Astrocyte of the spinal cord (primary cell): ENCODE measurements at regions not wholly inside any gene's neighbourhood (a gene's known extent, or its start where the extent isn't known, plus 50 kb on each side); places are given as distances from the start of the nearest gene placed in this dataset.
"Not testable (repeated sequence)": the region's sequence is repeated elsewhere in the genome, so short reads cannot be mapped to it uniquely, and the experiment has no call there.

ENCODE experiments used
- DNase-seq: peaks from one replicate; pipeline ENCODE4 v3.0.0; 2011; ENCODE audit warnings: low read depth, low spot score
- H3K4me3 ChIP-seq: 2 replicates; pipeline ENCODE4 v1.5.1; 2011; ENCODE audit warnings: low read depth, mild to moderate bottlenecking, low read length, moderate library complexity
- in situ Hi-C: cut with HindIII; loops from 2 replicates; pipeline ENCODE4 v1.10.0; 2017; ENCODE audit warnings: low sequenced_read_pairs
- TF ChIP-seq, protein P1 (sequence below): IDR thresholded peaks from 2 replicates; pipeline ENCODE4 v1.5.1; 2012; ENCODE audit warnings: low read depth, mild to moderate bottlenecking, low read length, inconsistent platforms

DNA sequence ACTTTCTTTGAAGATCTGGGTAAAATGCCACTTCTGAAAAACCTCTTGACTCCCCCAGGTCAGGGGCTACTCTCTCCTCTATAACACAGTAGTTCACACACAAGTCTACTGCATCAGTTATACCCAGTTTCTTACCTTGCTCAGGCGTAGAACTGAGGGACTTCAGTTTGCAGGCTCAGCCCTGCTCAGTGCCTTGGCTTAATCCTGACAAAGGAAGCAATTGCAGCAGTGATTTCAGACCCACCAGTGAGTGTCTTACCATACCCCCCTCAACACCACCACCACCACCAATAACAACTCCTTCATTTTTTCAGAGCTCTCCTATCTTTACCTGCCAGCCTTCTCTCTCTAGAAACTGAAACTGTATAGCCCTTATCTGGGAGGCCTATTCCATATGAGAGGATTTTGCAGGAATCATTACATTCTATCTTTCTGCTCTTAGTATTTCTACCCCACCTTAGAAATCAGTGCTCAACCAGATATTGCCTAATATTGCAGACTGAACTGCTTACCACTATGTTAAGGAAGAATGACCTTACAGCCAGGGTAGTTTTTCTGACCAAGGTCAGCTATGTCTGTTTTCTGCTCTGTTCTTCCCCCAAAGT is 105.5 kb upstream of the S1PR1 start:
- TF ChIP-seq, protein P1, sequence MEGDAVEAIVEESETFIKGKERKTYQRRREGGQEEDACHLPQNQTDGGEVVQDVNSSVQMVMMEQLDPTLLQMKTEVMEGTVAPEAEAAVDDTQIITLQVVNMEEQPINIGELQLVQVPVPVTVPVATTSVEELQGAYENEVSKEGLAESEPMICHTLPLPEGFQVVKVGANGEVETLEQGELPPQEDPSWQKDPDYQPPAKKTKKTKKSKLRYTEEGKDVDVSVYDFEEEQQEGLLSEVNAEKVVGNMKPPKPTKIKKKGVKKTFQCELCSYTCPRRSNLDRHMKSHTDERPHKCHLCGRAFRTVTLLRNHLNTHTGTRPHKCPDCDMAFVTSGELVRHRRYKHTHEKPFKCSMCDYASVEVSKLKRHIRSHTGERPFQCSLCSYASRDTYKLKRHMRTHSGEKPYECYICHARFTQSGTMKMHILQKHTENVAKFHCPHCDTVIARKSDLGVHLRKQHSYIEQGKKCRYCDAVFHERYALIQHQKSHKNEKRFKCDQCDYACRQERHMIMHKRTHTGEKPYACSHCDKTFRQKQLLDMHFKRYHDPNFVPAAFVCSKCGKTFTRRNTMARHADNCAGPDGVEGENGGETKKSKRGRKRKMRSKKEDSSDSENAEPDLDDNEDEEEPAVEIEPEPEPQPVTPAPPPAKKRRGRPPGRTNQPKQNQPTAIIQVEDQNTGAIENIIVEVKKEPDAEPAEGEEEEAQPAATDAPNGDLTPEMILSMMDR: no peak
- no peak overlapping the region for H3K4me3 ChIP-seq
- no peak for DNase-seq
- in situ Hi-C loops: no loop called here

DNA sequence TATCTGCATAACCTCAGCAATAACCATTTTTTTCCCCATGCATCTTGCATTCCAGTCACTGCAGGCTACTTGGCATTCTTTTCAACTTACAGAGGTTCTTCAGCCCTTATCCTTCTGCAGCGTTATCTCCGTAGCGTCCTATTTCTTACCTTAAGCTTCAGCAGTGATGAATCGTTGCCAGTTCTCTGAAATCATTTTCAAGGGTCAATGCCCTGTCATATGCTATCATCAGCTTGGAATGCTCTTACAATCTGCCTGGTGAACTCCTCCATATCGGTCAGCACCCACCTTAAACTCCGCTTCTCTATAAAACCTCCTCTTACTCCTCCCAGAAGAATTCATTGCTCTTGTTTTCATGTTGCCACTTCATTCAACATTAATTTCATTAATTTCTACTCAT is 105.1 kb upstream of the DPH5 start:
- in situ Hi-C loops: no loop called here
- H3K4me3 ChIP-seq: no peak overlapping the region
- TF ChIP-seq, protein P1: no peak
- DNase-seq: no peak

DNA sequence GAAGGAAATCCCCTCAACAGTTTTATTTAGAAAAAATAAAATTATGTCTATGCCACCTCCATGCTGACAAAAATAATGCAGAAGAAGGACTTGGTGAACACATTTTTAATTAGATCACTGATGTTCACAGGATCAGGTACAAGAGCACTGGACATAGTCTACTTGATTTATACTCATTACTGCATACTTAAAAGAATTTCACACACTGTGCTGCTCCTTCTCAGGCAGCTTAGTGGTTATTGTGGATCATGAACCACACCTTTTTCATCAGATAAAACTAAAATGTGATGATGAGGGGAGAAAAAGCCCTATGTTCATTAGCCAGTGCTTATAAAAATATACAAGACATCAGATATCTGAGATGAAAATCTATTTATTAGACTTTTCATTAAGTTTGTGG is 103.3 kb upstream of the DPH5 start:
- H3K4me3 ChIP-seq: no peak overlapping the region
- DNase-seq: no peak
- in situ Hi-C loops: no loop called here

DNA sequence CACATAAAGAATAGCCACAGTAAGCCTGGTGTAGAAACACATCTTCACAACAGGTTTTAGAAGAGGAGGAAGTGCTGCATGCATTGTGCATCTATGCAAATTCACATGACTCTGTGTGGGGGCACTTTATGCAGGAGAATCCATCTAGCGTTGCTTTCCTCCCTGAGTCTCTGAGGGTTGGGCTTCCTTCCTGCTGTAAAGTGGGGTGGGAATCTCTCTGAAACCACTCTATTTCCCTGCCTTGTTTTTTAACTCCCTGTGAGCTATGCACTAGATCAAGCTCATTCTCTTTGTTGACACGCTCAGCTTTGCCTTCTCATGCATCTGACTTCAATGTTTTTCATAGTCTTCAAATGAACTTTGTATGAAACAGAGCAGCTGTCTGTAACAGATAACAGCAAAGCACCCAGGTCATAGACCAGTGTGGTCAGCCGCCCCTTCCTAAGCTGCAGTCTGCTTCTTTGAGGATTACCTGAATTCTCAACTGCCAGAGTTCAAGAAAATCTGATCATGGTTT is 102.7 kb upstream of the DPH5 start:
- no peak for DNase-seq
- TF ChIP-seq, protein P1: no peak
- H3K4me3 ChIP-seq: no peak overlapping the region
- in situ Hi-C loops: no loop called here

More for the DNA sequence above, 103.3 kb upstream of the DPH5 start:
- TF ChIP-seq, protein P1: no peak

DNA sequence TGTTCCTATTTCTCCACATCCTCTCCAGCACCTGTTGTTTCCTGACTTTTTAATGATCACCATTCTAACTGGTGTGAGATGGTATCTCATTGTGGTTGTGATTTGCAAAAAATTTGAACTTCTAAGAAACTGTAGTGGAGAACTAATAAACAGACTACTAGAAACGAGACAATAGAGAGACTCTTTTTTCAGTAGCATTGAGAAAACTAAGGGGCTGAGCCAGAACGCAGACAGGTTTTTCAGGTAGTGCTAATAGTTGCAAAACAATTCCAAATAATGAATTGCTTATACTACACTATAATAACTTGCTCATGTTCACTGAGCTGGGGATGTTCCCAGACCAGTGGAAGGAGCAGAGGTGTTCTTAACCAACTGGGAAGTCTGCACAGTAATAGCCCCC is 98.8 kb upstream of the DPH5 start:
- no peak overlapping the region for H3K4me3 ChIP-seq
- in situ Hi-C loops: no loop called here
- TF ChIP-seq, protein P1: no peak
- no peak for DNase-seq

DNA sequence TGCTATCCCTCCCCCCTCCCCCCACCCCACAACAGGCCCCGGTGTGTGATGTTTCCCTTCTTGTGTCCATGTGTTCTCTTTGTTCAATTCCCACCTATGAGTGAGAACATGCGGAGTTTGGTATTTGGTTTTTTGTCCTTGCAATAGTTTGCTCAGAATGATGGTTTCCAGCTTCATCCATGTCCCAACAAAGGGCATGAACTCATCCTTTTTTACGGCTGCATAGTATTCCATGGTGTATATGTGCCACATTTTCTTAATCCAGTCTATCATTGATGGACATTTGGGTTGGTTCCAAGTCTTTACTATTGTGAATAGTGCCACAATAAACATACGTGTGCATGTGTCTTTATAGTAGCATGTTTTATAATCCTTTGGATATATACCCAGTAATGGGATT is 98.3 kb upstream of the DPH5 start:
- in situ Hi-C loops: not testable (repeated sequence)

DNA sequence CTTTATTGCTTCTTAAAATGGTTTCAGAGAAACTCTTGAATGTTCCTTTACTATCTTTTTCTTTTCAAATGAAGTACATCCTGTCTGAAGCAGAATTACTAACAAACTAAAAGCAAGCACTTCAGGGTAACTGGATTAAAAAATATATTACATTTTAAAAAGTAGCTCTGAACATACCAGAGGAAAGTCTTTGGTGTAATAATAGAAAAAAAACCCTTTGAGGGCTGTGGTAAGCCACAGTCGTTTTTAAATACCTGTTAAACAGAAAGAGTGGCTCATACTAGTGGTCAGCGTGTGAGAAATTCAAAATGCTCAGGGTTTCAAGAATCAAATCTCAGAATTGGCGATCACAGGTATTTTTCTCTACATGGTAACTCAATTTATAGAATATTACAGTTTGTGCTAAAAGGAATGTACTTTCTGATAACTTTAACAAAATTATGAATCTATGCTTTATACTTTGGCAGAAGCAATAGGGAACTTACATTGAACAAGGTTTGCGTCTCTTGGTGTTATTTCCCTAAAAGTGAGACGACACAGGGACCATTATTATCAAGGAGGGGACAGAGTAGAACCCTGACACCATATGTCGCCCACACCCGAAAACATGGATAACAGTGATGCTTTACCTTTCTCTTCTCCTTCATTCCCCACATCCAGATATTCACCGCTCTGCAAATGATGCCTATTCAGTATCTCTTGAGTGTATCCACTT is 97.0 kb upstream of the DPH5 start:
- TF ChIP-seq, protein P1: no peak
- in situ Hi-C loops: no loop called here
- no peak overlapping the region for H3K4me3 ChIP-seq
- peak; percentile 49 for DNase-seq

More for the DNA sequence above, 98.3 kb upstream of the DPH5 start:
- not testable (repeated sequence) for H3K4me3 ChIP-seq, DNase-seq
